K562 (cell line): ENCODE measurements at regions not wholly inside any gene's neighbourhood (a gene's known extent, or its start where the extent isn't known, plus 50 kb on each side); places are given as distances from the start of the nearest gene placed in this dataset.

Source experiments
- CTCF ChIP-seq, 3 experiments: IDR thresholded peaks in 2 of 3; conservative IDR thresholded peaks in 1 of 3; 2 replicates each; pipeline ENCODE4 v1.5.1; 2011 to 2012; ENCODE audit warnings: low read length in 3 of 3, mild to moderate bottlenecking in 3 of 3, control low read depth in 2 of 3, improper control_type of control experiment in 1 of 3, inconsistent platforms in 1 of 3, low read depth in 1 of 3, mixed read lengths in 1 of 3, moderate library complexity in 1 of 3; ENCODE audit not compliant: insufficient read depth in 2 of 3
- E2F1 ChIP-seq: sonication (generic); formaldehyde crosslinking; IDR thresholded peaks from 2 replicates; pipeline ENCODE4 v1.8.1; 2023; ENCODE audit warnings: mild to moderate bottlenecking, missing genetic modification reagents, moderate library complexity
- MAFK ChIP-seq: IDR thresholded peaks from 2 replicates; pipeline ENCODE4 v1.6.1; 2011; ENCODE audit warnings: low read length, improper control_type of control experiment
- MAX ChIP-seq: sonication (generic); formaldehyde crosslinking; IDR thresholded peaks from 2 replicates; pipeline ENCODE4 v1.9.0; 2022; ENCODE audit warnings: mild to moderate bottlenecking, missing genetic modification reagents
- PHF8 ChIP-seq: fragments of 200-600 bp; sonication (generic); IDR thresholded peaks from 2 replicates; pipeline ENCODE4 v1.6.1; 2012; ENCODE audit warnings: mixed run types, mild to moderate bottlenecking, inconsistent platforms, low read length, moderate library complexity, borderline replicate concordance
- REST ChIP-seq, 2 experiments: fragments of 450-650 bp; formaldehyde crosslinking in 1 of 2; IDR thresholded peaks; 2 replicates each; pipeline versions ENCODE4 v1.4.0 to v1.6.1; 2014 to 2020; ENCODE audit warnings: mild to moderate bottlenecking in 2 of 2, borderline replicate concordance in 1 of 2, low read depth in 1 of 2
- STAT5A ChIP-seq: IDR thresholded peaks from 2 replicates; pipeline ENCODE4 v1.6.1; 2012; ENCODE audit warnings: low read length, inconsistent platforms, borderline replicate concordance
- TGIF2 ChIP-seq: sonication (generic); formaldehyde crosslinking; IDR thresholded peaks from 2 replicates; pipeline ENCODE4 v1.8.1; 2022; ENCODE audit warnings: mild to moderate bottlenecking, missing genetic modification reagents, moderate library complexity

GRCh38 chr10:121089434-121089833, 238.3 kb downstream of the WDR11 start:
- TF ChIP-seq CTCF (IDR thresholded peaks at IDR 0.05 in 2 of 3, conservative IDR thresholded peaks at IDR 0.05 in 1 of 3; ENCODE audit: insufficient read depth in 2 of 3, low read depth in 1 of 3, low read length in 3 of 3) (no peak), TGIF2 (CRISPR knock-in tag) (no peak), MAFK (no peak), E2F1 (no peak), STAT5A (no peak), MAX (no peak), PHF8 (no peak), REST (IDR thresholded peaks at IDR 0.05; ENCODE audit: borderline replicate concordance) (no peak), REST (CRISPR knock-in tag; IDR thresholded peaks at IDR 0.05; ENCODE audit: low read depth) (no peak)
